ENCODE measurements at regions not wholly inside any gene's neighbourhood (a gene's known extent, or its start where the extent isn't known, plus 50 kb on each side); places are given as distances from the start of the nearest gene placed in this dataset.

DNA sequence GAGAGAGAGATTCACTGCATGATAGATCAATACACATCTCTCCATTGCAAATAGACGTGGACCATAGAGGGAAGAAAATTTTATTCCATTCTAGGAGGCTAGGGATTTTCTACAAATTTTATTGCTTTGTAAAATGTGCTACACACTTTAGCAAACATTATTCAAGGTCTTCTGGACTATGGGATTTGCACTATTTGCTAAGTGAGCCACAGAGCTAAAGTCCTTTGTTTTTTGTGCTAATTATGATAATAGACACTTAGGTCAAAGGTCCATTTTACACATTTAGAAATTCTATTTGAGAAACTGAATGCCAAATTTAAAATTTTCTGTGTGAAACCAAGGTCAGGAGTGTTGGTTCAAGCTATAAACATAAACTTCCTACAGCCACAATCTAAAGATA is 672.3 kb downstream of the LRRC70 start:
- H2AK5ac ChIP-seq (ENCODE audit: insufficient read length, low read length), result no peak overlapping the region
- H3K79me2 ChIP-seq (ENCODE audit: insufficient read depth, low read length), result no peaks in the 10 kb centered on the region
- H3K23me2 ChIP-seq (ENCODE audit: insufficient read length, low read depth, low read length, poor library complexity, severe bottlenecking), result no peaks in the 10 kb centered on the region
- H2BK20ac ChIP-seq (ENCODE audit: low read depth, low read length, poor library complexity, severe bottlenecking), result no peak overlapping the region
- H4K8ac ChIP-seq (replicated peaks; ENCODE audit: insufficient read length, low read depth, low read length), result no peak overlapping the region
- H3K23ac ChIP-seq (ENCODE audit: insufficient read length, low read depth, low read length), result no peak overlapping the region
- no peak overlapping the region for H3K4me3 Mint-ChIP-seq
- DNase-seq, result no peak
- H2BK12ac ChIP-seq (ENCODE audit: insufficient read length, low read depth, low read length), result no peak overlapping the region
- peaks cover 0 to 9% (median 8%) of the 10 kb centered on the region in 3 experiments; a peak in 4 of 7 replicates for H3K36me3 Mint-ChIP-seq (ENCODE audit: insufficient read depth in 1 of 3, low read depth in 3 of 3)
- H3K4ac ChIP-seq (ENCODE audit: low read depth, low read length), result no peak overlapping the region
- H3K9ac ChIP-seq (ENCODE audit: extremely low read depth, insufficient read length, low read length), result no peak overlapping the region
- no peak overlapping the region for H3K27ac ChIP-seq (ENCODE audit: insufficient read length, low read depth, low read length)
- H3T11ph ChIP-seq (ENCODE audit: low read length), result no peak overlapping the region
- H3K9me3 ChIP-seq (ENCODE audit: control insufficient read depth, low read depth, low read length), result no peaks in the 10 kb centered on the region
- no peak overlapping the region for H2BK15ac ChIP-seq (ENCODE audit: low read depth, low read length)
- TF ChIP-seq, protein P1, sequence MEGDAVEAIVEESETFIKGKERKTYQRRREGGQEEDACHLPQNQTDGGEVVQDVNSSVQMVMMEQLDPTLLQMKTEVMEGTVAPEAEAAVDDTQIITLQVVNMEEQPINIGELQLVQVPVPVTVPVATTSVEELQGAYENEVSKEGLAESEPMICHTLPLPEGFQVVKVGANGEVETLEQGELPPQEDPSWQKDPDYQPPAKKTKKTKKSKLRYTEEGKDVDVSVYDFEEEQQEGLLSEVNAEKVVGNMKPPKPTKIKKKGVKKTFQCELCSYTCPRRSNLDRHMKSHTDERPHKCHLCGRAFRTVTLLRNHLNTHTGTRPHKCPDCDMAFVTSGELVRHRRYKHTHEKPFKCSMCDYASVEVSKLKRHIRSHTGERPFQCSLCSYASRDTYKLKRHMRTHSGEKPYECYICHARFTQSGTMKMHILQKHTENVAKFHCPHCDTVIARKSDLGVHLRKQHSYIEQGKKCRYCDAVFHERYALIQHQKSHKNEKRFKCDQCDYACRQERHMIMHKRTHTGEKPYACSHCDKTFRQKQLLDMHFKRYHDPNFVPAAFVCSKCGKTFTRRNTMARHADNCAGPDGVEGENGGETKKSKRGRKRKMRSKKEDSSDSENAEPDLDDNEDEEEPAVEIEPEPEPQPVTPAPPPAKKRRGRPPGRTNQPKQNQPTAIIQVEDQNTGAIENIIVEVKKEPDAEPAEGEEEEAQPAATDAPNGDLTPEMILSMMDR (conservative IDR thresholded peaks at IDR 0.05), result no peak
- no peak overlapping the region for H3K27ac Mint-ChIP-seq
- peaks cover 3 to 9% of the 10 kb centered on the region in 2 experiments; a peak in 4 of 5 replicates for H3K9me3 Mint-ChIP-seq
- no peaks in the 10 kb centered on the region for H4K20me1 ChIP-seq (ENCODE audit: control insufficient read depth, insufficient read depth, insufficient read length)
- no peak overlapping the region for H2BK120ac ChIP-seq (ENCODE audit: low read depth, low read length, poor library complexity, severe bottlenecking)
- H3K27me3 Mint-ChIP-seq (ENCODE audit: low read depth), result no peaks in the 10 kb centered on the region
- no peak overlapping the region for H2BK5ac ChIP-seq (ENCODE audit: insufficient read length, low read length)
- H3K4me1 ChIP-seq (ENCODE audit: insufficient read depth, low read length), result no peaks in the 10 kb centered on the region; the same call in 1 of the 2 replicates
- H4K91ac ChIP-seq (ENCODE audit: insufficient read length, low read depth, low read length), result no peak overlapping the region
- H3K18ac ChIP-seq (ENCODE audit: insufficient read length, low read depth, low read length), result no peak overlapping the region
- no peak overlapping the region for H3K14ac ChIP-seq (ENCODE audit: insufficient read depth, low read length)
- WGBS (ENCODE audit: extremely low coverage, insufficient read length, low lambda C conversion rate), result no CpG with 5 or more reads among the region's 1 CpG
- no peaks in the 10 kb centered on the region for H3K27me3 ChIP-seq (ENCODE audit: insufficient read depth, low read length)
- no peak overlapping the region for H3K56ac ChIP-seq (ENCODE audit: insufficient read length, low read depth, low read length)
- H2AFZ ChIP-seq (ENCODE audit: low read length), result no peak overlapping the region
- H3K4me1 Mint-ChIP-seq, result peaks cover 36 to 40% of the 10 kb centered on the region in 2 experiments
- no peaks in the 10 kb centered on the region for H3K79me1 ChIP-seq (ENCODE audit: insufficient read depth, low read depth, low read length, poor library complexity, severe bottlenecking)
- H4K5ac ChIP-seq (ENCODE audit: insufficient read length, low read depth, low read length), result no peak overlapping the region
- no peak overlapping the region for H3K4me2 ChIP-seq (ENCODE audit: insufficient read depth, insufficient read length, low read length)

Measured in H9 (cell line).